ENCODE measurements at regions not wholly inside any gene's neighbourhood (a gene's known extent, or its start where the extent isn't known, plus 50 kb on each side); places are given as distances from the start of the nearest gene placed in this dataset.

DNA sequence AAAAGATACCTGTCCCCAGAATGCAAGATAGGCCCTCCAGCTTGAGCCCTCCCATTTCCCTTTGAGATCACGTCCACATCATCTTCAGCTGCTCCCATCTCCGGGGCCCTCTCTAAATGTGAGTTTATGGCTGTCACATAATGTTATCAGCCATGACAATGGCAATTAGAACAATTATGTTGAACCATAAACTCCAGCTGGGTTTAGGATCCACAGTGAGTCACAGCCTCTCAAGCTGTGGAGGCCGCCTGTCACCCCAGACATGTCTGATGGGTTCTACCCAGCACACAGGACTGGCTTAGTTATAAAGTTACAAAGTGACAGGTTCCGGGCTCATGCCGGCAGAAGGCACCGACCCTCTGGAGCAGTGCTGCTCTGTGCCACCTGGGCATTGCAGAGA lies 597.3 kb downstream of the PTPRU start:
- FAIRE-seq: no peak
- DNase-seq (ENCODE audit: low spot score): no peak

DNA sequence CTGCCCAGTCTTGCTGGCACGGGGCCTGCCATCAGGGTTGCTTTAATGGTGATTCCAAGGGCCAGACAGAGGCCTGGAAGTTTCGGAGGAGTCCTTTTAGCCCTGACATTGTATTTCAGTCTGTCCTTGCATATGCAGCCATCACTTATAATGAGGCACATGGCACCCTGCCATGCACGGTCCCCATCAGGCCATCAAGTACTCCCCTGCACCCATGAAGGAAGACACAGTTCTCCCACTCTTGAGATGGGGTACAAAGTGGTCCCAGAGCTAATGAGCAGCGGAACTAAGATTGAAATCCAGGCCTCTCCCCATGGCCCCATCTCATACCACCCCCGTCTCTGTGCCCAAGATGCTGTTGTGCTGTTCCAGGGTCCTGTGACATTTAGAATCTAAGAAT lies 596.6 kb downstream of the PTPRU start:
- no peak for DNase-seq (ENCODE audit: low spot score)
- no peak for FAIRE-seq

DNA sequence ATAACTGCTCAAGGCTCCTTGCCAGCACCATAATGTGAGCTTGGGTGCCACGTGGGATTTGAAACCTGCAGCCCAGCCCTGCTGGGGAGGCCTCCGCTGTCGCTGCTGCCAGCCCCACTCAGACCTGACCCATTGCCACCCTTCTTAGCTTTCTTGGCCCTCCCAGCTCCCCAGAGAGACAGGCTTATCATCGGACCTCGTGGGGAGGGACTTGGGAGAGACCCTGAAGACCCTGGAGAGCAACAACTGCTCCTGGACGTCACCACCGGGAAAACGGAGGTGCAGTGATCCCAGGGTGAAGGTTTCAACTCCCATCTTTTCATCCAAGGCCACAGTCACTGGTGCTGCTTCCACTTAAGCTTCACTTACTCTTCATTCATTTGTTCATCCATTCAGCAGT lies 596.1 kb downstream of the PTPRU start:
- DNase-seq (ENCODE audit: low spot score) (no peak), FAIRE-seq (no peak)

DNA sequence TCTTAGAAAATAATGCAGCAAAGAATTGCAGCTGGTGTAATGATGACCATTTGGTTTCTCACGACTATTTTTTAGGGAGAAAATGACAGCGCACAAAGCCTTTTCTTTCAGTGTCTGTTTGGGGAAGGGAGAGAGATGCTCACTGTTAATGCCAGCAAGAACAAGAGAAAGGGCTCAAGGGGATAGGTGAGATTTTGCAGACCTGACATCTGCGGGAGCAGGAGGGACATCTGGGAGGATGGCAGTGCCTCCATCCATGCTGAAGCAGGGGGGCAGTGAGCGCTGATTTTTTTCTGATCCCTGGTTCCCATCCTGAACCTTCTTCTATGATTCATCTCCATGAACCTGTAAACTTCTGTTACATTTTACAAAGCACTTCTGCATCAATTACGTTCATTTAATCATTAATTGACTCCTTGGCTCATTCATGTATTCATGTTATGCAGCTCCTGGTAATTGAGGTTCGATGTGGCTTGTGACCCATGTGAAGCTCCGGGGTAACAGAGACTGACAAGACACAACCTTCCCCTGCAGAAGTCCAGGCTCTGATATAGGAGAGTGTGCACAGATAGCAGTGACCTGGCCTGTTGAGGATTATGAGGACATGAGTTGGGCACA lies 595.3 kb downstream of the PTPRU start:
- DNase-seq (ENCODE audit: low spot score): no peak
- FAIRE-seq: no peak

DNA sequence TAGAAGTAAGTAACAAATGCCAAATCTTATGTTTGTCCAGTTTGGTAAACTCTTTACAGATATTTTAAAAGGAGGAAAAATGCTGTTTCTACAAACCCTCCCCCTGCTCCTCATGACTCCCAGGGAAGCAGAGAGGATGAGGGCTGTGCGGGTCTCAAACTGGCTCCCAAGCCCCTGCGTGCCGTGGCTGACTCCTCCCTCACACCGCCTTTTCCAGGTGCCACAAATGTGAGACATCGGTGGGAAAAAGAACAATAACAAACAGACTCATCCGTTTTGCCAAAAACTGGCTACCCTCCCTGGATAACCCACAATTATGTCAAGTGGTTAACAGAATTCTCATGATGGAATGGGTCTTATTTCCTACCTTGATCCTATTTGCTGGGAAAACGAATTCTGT lies 594.6 kb downstream of the PTPRU start:
- no peak for FAIRE-seq

DNA sequence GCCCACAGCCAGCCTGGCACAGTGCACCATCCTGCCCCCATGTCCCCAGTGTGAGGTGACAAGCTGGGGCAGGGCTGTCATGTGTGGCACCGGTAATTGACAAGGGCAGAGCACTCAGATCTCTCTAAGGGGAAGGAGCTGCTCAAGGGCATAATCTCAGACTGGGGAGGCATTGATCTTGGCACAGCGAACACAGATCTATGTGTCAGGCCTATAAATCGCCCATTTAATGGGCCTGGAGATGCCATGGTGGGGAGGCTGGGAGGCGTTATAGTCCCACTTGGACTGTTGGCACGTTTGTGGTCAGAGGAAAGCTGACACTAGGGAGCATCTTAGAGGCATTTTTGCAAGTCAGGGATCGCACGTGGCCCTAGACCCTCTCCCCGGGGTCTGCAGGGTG lies 594.1 kb downstream of the PTPRU start:
- DNase-seq (ENCODE audit: low spot score) (no peak), FAIRE-seq (no peak)

More for the DNA sequence above, 594.6 kb downstream of the PTPRU start:
- no peak for DNase-seq (ENCODE audit: low spot score)

DNA sequence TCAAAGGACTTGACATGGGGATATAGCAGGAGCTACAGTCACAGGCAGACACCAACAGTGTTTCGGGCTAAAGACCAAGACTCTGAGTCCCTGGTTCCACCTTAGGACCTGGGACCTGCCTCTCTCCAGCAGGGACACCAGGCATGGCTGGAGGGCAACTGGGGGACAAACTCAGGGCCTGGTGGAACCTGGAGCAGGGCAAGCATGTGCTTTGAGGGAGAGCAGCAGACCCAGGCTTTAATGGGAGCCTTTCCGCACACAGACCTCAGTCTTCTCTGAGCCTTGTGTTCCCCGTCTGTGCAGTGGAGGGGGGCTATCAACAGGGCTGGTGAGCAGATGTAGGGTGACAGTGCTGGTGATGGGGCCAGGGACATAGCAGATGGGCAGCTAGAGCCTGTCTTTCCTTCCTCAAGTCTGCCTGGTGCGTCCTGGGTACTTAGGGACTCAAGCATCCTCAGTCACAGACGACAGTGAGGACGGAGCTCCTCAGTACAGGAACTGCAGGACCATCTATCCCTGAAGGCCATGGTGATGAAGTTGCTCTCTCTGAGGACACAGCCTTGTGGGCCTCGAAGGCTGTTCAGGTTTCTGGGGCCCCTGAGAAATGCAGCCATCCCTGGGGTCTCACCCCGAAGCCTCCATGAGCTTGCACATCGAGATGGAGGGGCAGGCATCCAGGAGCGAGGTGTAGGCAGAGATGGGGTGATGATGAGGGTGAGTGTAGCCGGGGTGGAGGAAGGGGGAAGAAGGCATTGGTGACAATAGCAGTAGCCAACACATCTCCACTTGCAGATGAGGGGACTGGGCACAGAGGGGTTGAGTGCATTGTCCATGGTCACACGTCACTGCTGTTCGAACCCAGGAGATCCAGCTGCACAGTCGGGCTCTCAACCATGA lies 593.4 kb downstream of the PTPRU start:
- FAIRE-seq: no peak
- no peak for DNase-seq (ENCODE audit: low spot score)

DNA sequence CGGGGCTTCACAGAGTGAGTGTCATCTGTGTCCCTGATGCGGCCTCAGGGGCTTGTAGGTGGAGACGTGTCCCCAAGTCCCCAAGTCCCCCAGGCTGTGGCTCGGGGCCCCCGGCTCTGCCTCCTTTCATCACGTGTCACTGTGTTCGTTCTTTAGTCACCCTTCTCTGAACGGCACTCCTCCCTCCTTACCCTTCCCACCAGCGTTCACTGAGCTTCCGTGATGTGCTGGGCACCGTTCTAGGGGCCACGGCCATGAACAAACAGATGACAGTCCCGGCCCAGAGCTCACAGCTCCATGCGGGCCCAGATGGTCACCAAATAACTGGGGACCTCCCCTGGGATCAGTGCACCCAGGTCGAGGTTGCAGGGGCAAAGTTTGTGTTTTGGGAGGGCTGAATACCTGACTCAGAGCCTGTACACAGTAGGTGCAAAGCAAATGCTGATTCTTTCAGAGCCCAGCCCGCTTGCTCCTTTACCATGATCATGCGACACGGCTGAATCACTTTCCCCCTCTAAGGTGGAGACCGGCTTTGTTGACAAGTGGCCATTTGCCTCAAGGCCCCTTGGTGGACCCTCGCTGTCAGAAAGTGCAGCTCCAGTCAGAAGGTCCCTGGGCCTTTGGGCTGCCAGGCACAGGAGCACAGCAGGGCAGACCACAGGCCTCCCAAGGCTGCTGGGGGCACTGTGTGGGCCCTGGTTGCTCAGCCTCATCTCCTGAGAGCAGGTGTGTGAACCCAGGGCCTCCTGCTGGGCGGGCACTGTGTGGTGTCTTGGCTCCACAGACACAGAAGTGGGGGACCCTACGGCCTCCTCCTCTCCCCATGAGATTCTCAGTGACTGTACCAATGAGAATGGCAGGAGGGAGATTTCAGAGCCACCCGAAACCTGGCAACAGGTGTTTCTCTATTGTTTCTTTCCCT lies 592.5 kb downstream of the PTPRU start:
- FAIRE-seq: no peak
- DNase-seq (ENCODE audit: low spot score): no peak

DNA sequence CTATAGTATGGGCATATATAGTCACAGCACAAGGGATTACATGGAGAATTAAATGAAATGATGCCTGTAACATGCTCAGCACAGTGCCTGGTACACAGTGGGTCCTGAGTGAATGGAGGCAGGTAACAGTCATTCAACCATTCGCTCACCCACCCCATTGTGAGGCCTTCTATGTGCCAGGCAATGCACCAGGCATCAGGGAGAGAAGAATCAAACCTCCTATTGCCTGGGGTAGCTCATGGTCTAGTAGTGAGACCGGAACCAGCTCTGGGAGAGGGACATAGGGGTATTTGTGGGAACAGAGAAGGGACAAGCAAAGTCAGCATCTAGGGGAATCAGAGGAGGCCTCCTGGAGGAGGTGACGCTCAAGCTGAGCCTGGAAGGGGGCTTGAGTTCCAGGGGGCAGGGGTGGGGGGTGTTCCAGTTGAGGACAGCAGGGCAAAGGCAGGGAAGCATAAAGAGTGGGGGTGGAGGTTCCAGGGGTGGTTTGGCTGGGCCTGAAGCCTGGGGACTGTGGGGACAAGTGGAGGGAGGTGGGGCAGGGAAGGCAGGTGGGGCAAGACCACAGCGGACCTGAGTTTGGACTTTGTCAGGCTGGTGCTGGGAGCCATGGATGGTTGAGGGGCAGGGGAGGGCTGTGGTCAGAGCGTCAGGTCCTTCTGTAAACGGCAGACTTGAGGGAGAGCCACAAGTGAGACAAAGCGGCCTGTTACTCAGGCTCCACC lies 591.6 kb downstream of the PTPRU start:
- FAIRE-seq: no peak
- no peak for DNase-seq (ENCODE audit: low spot score)

DNA sequence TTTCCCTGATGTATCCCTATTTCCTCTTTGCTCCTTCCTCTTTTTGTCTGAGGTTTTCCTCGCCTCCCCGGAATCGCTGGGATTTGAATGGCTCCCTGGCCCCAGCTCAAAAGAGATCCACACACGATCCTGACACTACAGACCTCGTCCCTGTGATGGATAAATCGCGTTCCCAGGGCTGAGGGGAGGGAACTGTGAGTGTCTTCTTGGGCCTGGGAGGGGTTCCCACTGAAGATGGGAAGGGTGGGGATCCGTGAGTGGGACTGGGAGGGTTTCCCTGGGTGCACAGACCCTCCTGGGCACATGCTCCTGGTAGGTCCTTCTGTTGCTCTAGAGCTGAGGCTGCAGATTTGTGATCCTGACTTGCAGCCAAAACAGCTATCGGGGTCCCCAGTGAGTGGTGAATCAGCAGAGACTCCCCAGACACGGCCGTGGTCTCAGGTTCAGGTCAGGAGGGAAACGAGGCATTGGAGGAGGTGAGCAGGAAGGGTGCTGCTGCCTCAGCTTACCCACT lies 591.0 kb downstream of the PTPRU start:
- FAIRE-seq (no peak), DNase-seq (ENCODE audit: low spot score) (no peak)

DNA sequence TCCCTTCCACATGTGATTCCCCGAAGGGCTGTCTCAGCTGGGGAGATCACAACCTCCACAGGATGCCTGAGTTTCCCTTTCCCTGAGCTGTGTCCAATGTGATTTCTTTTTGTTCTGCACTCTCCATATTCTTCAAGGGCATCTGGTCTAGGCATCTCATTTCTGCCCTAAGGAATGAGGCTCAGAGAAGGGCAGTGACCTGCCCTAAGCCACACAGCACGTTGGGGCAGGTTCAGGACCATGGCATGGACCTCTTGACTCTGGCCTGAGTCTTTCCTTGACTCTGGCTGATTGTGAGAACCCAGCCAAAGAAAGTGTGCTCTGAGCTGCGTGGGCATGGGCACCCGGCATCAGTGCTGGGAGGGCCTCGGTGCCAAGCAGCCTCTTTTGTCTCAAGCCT lies 590.3 kb downstream of the PTPRU start:
- DNase-seq (ENCODE audit: low spot score) (no peak), FAIRE-seq (no peak)

DNA sequence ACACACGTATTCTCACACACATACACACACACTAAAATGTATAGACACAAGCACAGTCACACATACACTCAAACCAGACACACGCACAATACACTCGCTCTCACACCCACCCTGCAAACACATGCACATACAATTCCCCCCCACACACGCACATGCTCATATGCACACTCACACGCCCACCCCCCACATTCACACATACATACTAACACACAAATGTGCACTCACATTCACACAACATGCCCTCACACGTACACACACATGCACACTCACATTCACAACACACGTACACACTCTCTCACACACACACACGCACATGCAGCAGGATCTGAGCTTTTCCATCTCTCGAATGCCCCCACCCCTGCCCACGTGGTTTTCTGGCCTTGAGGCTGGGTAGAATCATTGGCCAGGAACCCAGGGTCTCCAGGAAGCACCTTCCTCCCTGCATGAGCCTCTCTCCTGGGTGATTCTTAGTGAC lies 589.7 kb downstream of the PTPRU start:
- FAIRE-seq: no peak
- no peak for DNase-seq (ENCODE audit: low spot score)

DNA sequence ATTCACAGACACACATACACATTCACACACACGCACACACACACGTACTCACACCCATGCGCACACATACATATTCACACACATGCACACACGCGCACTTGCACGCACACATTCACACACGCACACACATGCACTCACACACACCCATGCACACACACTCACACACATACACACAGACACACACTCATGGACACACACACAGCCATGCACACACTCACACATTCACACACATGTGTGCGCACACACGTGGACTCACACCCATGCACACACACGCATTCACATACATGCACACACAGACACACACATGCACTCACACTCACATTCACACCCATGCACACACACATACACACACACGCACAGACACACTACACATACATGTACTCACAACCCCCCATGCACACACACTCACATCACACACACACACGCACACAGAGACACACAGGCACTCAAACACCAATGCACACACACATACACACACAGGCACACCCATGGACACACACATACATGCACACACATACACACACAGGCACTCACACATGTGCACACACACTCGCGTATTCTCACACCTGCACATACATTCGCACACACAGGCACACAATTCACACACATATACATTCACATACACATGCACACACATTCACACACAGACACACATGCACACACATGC lies 589.1 kb downstream of the PTPRU start:
- DNase-seq (ENCODE audit: low spot score): no peak
- no peak for FAIRE-seq

DNA sequence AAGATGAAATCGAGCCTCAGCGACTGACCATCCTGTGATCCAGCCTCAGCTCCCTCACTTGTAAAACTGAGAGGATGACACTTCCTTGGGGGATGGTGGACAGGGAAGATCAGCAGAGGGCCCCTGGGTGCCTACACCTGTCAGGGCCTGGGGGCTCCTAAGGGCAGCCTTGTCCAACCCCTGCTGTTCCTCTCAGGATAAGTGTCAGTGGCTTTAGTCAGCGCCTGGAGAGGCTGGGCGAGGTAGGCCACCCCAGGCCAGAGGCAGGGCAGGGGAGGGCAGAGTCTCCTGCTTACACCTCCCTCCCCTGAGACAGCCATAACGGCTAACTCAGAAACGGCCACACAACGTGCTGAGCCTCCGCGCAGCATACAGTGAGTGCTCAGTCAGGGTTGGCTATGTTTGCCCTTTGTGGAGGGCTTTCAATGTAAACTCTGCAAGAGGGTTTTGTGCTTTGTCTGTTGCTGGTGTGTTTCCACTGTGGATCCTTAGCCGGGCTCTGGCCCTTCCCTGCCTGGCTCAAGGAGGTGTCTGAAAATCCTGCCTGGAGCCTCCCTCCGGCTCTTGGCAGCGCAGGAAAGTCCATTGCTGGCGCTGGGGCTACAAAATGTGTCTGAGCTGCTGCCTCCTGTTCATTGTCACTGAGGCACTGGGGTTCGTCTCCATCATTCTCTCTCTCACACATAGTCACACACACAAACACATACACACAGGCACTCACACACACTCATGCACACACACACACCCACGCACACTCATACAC lies 588.4 kb downstream of the PTPRU start:
- DNase-seq (ENCODE audit: low spot score): no peak
- no peak for FAIRE-seq

DNA sequence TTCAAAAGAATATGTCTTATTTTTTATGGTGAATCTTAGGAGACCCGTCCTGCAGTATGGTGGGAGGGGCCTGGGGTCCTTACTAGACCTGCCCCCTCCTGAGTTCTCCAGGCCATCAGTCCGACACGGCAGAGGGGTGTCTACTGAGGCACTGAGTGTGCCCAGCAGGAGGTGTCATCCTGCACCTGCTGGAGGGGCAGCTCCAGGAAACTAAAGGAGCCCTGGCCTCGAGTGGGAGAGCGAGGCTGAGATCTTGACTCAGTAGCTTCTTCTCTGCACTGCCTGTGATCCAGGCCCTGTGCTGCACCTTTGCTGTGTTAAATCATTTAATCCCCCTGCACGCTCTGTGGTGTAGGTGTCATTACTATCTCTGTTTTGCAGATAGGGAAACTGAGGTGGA lies 587.7 kb downstream of the PTPRU start:
- FAIRE-seq (no peak), DNase-seq (ENCODE audit: low spot score) (no peak)

DNA sequence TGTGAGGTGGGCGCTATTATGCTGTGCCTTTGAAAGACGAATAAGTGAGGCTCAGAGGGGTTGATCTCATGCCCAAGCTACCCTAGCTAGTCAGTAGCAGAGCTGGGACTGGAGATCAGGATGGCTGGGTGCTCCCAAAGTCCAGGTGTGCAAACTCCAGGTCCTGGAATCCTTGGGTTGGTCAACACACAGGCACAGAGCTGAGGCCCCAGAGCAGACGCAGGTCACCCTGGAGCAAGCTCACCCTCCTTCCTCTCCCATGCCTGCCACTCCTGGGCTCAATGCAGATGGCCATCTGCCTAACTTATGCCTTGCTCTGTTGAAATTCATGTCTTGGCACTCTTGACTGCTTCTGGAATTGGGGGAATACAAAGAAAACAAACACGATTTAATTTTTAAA lies 587.2 kb downstream of the PTPRU start:
- FAIRE-seq (no peak), DNase-seq (ENCODE audit: low spot score) (no peak)

DNA sequence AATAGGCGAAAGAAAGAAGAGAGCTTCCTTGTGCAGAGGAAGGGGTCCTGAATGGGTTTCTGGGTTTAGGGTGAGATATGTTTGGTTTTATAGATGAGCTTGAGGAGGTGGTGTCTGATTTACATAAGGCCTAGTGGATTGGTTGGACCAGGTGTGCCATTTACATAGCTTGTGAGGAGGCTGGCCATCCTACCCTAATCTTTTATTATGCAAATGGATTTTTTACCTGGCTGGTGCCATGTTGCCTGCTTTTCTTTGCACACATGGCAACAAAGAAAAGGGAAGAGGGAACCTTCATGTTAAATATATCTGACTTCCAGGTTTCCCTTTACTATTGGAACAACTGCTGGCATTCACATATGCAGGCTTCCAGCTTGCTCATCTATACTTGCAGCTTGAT lies 585.3 kb downstream of the PTPRU start:
- no peak for FAIRE-seq
- no peak for DNase-seq (ENCODE audit: low spot score)

DNA sequence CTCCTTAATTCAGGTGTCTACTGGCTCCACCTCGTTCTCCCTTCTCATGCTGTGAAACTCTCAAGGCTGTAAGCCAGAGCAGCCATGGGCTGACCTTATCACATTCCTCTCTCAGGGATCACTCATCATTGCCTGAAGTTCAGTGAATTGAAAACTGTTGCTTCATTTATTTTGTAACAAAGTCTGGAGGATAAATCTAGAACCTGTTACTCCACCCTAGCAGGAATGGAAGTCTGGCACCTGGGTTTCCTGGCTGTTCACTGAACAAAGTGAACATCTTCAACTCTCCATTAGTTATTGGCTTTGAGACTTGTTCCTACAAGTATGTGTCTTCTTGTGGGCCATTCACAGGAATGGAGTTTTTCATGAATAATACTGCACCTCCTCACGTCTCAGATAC lies 584.1 kb downstream of the PTPRU start:
- FAIRE-seq (no peak), DNase-seq (ENCODE audit: low spot score) (no peak)

DNA sequence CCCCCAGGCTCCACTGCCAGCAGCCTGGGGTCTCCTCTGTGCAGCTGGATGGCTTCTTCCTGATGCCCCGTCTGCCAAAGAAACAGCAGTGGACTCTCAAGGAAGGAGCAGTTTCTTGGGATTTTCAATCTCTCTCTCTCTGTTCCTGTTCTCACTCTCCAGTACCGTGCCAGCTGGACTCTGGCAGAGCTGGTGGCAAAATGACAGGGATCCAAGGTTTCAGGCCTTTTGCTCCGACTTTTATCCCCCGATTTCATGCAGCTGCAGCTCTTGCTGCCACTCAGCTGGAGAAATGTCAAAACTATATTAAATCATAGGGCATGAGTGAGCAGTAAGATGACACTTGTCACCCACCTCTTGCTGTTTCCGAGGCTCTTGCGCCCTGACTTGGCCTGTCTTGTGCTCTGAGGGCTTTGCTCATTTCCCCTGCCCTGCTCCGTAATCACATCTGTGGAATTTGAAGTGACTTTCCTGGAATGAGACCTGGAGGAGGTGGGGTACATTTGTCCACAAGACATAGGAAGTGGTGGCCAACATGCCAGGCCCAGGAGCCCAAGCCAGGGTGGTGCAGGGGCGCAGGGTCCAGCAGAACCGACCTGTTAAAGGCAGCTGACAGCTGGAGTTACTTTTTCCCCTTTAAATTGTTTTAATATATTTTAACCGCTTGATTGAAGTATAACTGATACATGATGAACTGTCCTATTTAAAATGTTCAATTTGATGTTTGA lies 576.2 kb downstream of the PTPRU start:
- DNase-seq (ENCODE audit: low spot score) (no peak), FAIRE-seq (no peak)

All from RCC 7860 (cell line).